ENCODE measurements at regions not wholly inside any gene's neighbourhood (a gene's known extent, or its start where the extent isn't known, plus 50 kb on each side); places are given as distances from the start of the nearest gene placed in this dataset.
"Not testable (repeated sequence)": the region's sequence is repeated elsewhere in the genome, so short reads cannot be mapped to it uniquely, and the experiment has no call there.

- TF ChIP-seq CTCF (IDR thresholded peaks at IDR 0.05); REST (IDR thresholded peaks at IDR 0.05; ENCODE audit: insufficient read depth in 1 of 2, low read depth in 2 of 2, low read length in 1 of 2): not testable (repeated sequence)
Observed at GRCh38 chr2:205862761-205863160, 180.5 kb downstream of the NRP2 start.

Data from Panc1 (cell line).